CD4-positive, alpha-beta T cell treated with Interleukin-21 for 1 hour (primary cell): ENCODE measurements at regions not wholly inside any gene's neighbourhood (a gene's known extent, or its start where the extent isn't known, plus 50 kb on each side); places are given as distances from the start of the nearest gene placed in this dataset.

Experiments
- DNase-seq: peaks from one replicate; pipeline ENCODE4 v3.0.0-alpha.2; 2020

DNA sequence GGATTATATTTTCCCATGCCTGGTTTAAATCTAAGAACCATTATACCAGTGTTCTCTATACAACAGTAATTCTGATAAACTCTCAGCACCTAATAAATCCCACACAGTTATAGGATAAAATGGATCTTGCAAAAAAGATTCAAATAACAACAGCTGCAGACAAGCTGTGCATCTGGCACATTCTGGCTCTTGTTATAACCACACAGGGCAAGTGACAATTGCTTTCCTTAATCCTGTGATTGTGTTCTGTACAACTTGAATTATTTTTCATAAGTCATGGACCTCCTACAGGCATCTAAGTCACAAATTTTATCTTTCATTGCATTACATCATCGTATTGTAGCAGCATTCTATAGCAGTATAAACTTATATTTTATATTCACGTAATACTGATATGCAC, 948.3 kb downstream of the SLITRK1 start:
- no peak for DNase-seq

GRCh38 chr13:82925114-82925513, 957.2 kb downstream of the SLITRK1 start:
- DNase-seq: no peak

DNA sequence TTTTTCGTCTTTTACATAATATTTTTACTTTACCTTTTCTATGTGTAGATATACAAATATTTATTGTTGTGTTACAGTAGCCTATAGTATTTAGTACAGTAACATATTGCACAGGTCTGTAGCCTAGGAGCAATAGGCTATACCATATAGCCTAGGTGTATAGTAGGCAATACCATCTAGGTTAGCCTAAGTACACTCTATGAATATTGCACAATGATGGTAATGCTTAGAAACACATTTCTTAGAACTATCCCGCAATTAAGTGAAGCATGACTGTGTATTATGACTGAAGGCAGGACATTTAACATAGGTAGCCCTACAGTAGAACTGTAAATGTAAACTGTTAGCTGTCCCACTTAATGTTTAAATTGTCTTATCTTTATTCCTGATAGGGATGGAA, 964.3 kb downstream of the SLITRK1 start:
- DNase-seq: no peak

- no peak for DNase-seq
Measured at GRCh38 chr13:82912564-82912963, 969.7 kb downstream of the SLITRK1 start.

- no peak for DNase-seq
Measured at GRCh38 chr13:82905071-82905470, 977.2 kb downstream of the SLITRK1 start.

DNA sequence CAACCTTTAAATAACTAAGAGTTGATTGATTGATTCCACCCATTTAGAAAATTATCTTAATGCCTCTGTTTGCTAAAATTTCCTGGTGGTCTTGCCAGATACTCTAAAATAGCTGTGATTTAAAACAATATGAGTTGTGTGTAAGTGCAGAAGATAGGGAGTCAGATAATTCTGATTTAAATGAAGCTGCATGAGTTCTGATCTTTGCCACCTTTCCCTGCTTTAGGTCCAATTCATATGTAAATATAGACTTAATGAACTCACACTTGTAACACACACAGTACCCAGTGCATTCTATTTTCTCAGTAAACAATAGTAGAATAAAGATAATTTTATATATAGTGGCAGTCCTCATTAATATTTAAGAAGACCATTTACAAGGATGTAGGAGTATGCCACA, 981.8 kb downstream of the SLITRK1 start:
- no peak for DNase-seq

GRCh38 chr13:82898586-82898985, 983.7 kb downstream of the SLITRK1 start:
- DNase-seq: no peak

- DNase-seq: no peak
Measured at GRCh38 chr13:82879921-82880320, 1002.4 kb downstream of the SLITRK1 start.

DNA sequence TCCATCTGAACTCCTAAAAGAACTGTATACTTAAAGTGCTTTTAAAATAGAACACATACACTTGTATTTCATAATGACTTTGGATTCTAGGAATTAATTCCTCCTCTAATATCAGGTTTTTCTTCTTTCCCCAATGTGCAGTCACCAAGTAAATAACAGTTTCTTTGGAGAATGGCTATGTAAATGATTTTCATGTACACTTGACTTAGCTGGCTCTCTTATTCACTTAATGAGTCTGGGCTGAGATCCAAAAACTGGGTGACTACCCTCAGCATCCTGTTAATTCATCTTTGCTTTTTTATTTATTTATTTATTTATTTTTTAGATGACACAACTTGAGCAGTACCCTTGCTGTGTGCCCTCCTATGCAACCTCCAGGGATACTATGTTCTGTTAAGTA, 1003.7 kb downstream of the SLITRK1 start:
- no peak for DNase-seq

DNA sequence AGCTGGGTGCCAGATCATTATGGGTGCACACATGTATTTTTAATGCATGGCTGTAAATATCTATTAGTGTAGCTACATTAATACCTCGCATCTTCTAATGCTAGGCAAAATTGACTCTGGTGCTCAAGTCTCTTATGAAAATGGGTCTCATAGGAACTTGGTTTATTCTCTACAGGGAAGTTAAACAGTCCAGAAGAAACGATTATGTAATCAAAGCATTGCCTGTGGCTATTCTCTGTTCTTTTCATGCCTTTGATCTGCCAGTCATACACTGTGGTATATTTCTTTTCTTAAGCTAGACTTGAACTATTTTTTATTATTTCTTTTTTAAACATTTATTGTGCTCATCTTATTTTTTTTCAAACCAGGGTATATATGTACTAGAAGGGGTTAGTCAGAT, 1015.0 kb downstream of the SLITRK1 start:
- no peak for DNase-seq

DNA sequence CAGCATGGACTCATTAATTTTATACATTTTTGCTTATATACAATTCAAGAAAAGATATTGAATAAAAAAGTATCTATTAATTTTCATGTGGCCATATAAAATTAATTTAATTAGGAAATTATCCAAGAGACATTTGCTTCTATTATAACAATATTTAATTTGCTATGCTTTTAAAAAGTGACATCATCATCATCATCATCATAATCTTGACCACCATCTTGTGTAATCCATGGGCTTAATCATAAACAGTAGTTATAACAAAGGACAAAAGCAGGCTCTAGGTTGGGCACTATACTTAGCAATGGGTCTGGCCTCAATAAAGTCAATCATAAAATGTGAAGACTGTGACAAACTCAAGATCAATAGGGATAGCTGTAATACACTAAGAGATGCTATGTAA, 1031.6 kb downstream of the SLITRK1 start:
- no peak for DNase-seq

- no peak for DNase-seq
Measured at GRCh38 chr13:82848766-82849165, 1033.5 kb downstream of the SLITRK1 start.

- no peak for DNase-seq
Measured at GRCh38 chr13:82847595-82847994, 1034.7 kb downstream of the SLITRK1 start.

DNA sequence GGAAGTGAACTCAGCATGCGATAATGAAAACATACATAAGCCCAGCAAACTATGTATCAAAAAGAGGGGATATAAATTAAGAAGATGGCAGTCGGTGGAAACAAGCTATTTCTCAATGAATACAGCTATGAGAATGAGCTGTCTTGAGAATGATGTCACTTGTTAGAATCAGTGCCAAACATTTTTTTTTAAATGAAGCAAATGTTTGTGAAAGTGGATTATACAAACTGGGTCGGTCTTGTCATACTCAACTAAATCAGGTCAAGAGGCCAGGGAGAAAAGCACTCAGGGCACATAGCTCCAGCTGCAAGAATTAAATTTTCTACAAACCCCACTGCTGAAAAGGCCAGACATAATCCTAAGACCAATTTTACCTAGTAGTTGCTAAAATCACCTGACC, 1048.4 kb downstream of the SLITRK1 start:
- no peak for DNase-seq

GRCh38 chr13:82829040-82829439, 1053.2 kb downstream of the SLITRK1 start:
- no peak for DNase-seq

- no peak for DNase-seq
Measured at GRCh38 chr13:82827724-82828123, 1054.5 kb downstream of the SLITRK1 start.

DNA sequence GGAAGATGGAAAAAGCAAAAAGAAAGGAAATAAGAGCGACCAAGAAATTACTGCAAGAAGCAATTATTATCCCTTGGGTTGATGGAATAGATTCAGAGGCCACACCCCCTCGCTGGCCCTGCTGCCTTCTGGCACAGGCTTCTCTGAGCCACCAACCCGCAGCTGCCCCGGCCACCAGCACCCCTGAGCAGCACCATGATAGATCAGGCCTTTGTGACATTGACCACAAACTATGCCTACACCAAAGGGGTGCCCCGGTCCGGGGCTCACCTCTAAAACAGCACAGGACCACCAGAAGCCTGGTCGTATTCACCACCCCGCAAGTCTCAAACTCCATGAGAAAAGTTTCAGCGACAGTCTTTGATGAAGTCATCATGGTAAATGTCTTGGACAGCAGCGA, 1059.3 kb downstream of the SLITRK1 start:
- DNase-seq: no peak

DNA sequence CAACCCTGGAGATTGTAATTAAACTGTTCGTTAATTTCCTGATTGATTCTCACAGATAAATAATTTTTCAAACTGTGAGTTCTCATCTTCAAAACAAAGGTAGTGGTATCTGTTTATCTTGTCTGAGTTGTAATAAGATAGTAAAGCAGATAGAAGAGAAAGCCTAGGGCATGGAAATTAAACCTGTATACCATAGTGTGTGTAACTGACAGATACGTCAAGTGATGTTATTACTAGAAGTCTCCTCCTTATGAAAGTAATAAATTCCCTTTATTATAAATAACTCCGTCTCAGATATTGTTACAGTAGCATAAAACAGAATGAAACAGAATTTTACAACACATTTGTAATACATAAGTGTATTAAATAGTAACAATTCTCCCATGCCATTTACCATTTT, 1065.1 kb downstream of the SLITRK1 start:
- DNase-seq: no peak

DNA sequence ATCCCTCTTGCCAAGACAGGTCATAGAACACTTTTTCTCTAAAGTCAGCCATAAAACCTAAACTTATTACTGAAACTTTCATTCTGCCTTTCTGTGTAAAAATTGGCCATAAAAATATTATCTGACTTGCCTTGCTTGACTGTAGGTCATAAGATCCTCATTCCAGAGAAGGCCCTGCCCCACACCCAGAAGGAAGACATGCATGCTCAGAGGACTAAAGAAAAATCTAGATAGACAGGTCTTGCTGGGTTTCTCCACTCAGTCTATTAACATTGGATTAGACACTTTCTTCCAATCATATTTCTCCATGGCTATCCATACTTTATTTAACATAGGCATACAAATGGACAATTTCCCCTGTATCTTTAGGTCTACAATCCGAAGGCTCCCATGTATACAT, 1066.5 kb downstream of the SLITRK1 start:
- no peak for DNase-seq

DNA sequence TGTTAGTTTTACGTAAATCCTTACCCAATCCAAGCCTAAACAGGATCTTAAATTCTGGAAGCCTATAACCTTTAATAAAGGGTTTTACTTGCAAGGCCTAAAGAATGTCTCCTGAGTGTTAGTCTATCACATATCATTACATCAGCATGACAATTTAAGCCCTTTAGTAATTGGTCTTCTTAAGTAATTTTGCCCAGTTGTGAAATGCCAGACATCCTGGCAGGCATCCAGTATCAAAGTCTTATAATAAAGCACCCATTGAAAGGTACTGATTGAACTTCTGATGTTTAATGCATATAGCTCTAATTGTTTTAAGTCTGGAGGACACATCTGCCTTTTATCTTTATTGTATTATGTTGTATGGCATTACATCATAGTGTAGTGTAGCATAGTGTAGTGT, 1078.9 kb downstream of the SLITRK1 start:
- no peak for DNase-seq

- no peak for DNase-seq
Measured at GRCh38 chr13:82802528-82802927, 1079.7 kb downstream of the SLITRK1 start.

GRCh38 chr13:82800391-82800790, 1081.9 kb downstream of the SLITRK1 start:
- no peak for DNase-seq

- no peak for DNase-seq
Measured at GRCh38 chr13:82797876-82798275, 1084.4 kb downstream of the SLITRK1 start.

DNA sequence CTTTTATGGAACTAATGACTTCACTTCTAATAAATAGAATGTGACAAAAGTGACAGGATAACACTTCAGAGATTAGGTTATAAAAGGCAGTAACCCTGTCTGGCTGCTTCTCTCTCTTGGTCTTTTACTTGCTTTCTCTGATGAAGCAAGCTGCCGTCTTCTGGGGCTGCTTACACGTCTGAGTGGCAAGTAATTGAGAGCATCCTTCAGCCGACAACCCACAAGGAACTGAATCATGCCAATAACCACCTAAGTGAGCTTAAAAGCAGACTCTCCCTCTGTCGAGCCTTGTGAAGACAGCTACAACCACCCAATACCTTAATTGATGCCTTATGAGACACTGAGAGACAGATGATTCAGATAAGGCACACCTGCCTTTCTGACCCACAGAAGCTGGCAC, 1091.2 kb downstream of the SLITRK1 start:
- no peak for DNase-seq

DNA sequence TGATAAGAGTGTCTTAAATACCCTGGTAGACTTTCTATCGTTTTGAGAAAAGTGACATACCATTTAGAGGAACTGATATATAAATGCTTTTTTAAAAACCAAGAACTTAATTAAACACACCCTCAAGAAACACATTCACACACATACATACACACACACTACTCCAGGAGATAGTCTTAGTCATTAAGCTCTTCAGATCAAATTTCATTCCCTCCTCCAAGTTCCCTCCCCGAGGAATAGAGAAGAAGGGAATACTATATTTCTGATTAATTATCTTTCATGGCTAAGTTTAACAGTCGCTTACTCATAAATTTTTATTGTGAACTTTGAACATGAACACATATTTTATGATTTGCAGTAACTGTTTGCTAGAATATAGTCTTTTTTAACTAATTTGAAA, 1109.5 kb downstream of the SLITRK1 start:
- DNase-seq: no peak

DNA sequence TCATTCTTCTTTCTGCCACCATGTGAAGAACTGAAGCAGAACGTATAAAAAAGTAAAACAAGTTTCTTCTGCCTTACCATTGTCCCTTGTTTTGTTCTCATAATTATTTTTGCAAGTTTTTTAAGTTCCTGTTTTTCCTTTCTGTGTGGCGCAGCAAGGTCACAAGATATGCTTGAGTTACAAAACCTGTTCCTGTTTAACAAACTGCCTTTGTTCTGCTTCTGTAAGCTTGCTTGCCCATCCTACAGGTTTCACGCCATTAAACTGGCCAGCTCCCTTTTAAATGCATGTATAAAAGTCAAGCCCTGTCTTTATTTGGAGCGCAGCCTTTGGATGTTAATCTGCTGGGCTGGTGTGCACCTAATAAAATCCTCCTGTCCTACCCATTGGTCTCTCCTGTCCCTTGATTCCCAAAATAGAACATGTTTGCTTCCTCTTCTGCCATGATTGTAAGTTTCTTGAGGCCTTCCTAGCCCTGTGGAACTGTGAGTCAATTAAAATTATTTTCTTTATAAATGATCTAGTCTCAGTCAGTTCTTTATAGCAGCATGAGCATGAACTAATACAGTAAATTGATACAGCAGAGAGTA, 1115.4 kb downstream of the SLITRK1 start:
- no peak for DNase-seq
